HG03521 (cell line): ENCODE measurements at regions not wholly inside any gene's neighbourhood (a gene's known extent, or its start where the extent isn't known, plus 50 kb on each side); places are given as distances from the start of the nearest gene placed in this dataset.

ENCODE experiments used
- ATAC-seq: cut with Tn5 transposase; IDR thresholded peaks from one replicate; pipeline ENCODE4 v1.9.1; 2021; ENCODE audit warnings: mild to moderate bottlenecking, moderate library complexity; ENCODE audit not compliant: unreplicated experiment

DNA sequence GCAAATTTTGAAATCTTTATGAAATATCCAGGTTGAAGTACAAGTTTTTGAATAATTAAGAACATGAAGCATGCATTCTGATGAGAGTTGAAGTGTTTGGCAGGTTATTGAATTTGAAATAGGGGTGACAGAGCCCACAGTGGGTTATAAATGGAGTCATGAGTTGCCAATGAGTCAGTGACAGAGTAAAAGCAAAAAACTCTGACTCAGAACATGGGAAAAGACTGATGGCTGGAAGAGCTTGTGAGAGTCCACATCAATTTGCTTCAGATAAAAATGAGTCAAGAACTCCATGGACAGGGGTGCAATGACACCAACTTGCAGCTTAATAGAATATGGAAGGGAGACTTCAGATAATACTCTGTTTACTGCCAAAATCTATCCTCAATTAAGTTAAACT lies 105.3 kb downstream of the SLC6A15 start:
- ATAC-seq: no peak

DNA sequence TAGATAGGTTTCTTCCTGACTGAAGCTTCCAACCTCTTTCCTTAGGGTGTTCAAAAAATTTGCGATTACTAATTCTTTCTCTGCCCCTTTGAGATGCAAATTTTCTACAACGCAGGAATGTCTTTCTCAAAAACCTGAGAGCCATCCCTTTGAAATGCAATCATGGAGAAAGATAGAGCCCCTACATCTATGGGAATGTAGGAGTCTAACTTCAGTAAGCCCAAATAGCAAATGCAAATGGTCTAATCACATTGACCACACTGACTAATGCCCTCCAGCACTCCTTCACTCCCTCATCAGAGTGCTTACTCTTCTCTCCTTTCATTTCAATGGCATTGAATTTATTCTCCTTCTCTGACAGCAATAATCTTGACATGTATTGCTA lies 107.1 kb downstream of the SLC6A15 start:
- ATAC-seq: no peak

DNA sequence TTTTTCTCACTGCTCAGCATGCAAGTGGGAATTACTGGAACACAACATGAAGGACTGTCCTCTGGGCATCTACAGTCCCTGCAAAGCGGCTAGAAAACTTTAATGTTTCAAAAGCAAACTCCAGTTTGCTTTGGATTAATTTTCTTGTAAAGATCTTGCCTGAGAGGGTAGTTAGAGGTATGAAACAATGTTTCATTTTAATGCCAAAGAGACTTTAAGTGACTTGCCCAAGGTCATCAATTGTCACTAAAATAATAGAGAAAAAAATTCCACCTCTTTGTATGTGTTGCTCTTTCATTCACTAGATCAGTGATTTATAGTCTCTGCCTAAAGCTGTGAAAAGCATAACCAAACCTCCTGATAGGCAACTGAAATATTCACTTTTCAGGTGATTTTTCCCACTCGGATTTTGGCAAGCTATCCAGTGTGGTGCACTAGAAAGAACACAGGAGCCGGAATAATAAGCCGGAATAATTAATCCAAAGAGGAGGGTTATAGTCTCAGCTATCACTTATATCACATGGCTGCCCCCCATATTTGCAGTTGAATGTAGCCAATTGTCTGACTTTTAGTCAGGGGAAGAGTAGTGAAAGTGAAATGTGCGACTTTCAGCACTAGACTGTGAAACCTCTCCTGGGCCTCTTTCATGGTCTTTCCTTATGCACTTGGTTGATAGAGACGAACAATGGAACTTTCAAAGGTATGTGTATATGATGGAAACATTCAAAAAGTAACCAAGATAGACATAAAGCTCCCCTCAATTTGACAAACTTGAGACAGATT lies 107.7 kb downstream of the SLC6A15 start:
- no peak for ATAC-seq

DNA sequence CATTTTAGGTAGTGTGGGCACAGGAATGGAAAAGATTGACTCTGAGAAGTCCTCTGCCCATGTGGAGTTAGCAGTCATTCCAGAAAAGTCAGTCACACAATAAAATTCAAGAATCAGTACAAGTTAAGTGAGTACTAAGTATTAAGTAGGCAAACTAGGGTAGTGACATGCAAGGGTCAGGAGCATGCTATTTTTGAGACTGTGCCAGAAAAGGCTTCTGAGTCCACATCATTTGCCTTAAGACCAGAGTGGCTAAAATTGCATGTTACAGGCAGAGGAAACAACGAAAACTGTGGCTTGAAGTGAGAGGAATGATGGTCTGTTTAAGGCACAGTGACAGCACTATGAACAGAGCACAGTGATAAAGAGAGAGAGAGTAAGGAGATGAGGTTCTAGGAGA lies 108.9 kb downstream of the SLC6A15 start:
- ATAC-seq: no peak

DNA sequence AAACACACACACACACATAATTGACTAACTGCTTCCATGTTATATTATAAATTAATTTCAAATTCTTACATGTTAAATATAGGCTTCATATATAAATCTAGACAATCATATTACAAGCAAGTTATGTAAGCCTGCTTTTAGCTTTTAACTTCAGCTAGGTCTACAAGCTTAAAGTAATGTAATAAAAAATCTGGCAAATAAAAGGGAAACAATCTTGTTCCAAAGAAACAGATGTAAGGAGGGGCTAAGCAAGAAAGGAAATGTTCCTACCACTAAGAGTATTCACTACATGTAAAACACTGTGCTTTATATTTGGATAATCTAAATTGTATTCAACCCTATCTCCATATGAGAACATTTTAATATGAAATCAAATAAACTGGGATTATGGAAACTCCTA lies 110.4 kb downstream of the SLC6A15 start:
- no peak for ATAC-seq

DNA sequence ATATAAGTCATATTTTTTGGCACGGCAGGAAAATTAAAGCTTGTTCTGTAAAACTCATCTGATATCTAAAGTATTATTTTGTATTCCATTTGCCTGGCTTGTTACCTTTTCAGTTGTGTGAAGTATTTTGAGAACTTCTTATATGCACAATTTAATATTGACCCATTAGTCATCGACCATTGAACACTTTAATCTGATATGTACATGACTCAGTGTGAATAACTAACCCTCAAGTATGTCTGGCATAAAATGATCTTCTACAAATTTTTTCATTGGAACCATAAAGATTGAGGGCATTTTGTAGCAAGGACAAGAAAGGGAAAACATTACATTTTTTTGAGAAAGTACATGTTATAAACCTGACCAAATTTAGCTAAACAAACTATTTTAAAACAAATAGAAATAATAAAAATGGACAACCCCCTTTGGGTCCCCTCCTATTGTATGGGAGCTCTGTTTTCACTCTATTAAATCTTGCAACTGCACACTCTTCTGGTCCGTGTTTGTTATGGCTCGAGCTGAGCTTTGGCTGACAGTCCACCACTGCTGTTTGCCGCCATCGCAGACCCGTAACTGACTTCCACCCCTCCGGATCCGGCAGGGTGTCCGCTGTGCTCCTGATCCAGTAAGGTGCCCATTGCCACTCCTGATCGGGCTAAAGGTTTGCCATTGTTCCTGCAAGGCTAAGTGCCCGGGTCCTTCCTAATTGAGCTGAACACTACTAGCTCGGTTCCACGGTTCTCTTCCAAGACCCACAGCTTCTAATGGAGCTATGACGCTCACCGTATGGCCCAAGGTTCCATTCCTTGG lies 118.8 kb downstream of the SLC6A15 start:
- ATAC-seq: no peak

DNA sequence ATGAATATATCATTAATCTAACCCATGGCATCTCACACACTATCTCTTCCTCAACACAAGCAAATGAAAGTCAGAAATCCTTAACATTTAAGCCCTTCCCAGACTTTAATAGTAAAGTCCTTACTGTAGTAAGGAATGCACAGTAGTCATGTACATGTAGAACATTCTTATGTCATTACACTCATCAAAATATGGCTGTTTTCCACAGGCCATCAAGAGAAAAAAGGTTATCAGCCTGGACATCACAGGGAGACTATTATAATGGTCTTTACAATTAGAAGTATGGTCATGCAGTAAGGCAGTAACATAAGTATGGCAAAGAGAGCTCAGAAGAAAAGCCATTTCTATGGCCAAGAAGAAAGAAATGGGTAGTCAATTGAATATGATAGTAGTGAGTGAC lies 121.2 kb downstream of the SLC6A15 start:
- no peak for ATAC-seq

DNA sequence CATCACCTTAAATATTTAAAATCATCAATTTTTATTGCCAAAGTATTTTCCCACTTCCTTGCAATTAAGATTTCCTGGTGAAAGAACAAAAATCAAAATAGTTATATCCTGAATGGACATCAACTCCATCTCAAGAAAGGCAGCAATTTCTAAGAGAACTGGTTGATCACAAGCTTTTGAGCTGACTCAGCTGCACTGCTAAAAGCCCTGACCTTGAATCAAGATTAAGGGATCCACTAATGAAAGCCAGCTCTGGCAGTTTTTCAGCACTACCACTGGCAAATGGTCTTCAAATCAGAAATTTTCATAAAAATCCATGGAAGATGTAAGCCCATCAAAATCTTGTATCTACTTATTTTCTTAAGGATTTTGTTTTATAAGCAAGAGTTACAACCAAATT lies 123.4 kb downstream of the SLC6A15 start:
- ATAC-seq: no peak

DNA sequence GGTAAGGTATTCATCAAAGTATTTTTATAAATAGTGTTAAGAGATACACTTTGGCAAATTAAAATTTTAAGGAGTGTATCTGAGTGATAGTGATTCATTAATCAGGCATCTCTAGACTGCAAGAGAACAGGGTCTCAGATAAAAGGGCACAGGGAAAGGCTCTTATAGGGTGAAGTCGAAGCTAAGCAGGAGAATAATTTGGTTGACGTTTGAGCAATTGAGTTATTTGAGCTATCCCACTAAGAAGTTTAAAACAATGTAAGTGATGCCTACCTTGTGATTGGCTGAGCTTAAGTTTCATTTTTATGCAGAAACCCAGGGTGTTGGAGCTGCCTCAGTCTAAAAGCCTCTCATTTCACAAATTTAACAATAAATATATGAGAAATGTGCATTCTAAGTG lies 125.3 kb downstream of the SLC6A15 start:
- no peak for ATAC-seq

DNA sequence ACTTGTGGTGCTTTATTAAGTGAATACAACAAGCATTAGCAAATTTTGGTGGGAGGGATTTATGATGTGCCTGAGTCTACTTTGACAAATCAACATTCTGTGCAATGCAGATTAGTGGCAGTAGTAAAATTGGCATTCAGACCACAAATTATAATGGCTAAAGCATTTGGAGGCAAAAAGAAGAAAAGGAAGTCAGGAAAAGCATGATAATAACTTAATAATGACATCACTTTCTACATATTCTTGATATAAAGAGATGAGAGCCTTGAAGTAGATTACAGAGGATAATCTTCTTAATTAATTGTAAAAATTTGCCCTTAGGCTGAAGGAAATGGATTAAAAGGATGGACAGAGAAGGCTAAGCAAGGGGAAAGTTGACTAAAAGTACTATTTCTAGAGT lies 126.0 kb downstream of the SLC6A15 start:
- ATAC-seq: no peak

DNA sequence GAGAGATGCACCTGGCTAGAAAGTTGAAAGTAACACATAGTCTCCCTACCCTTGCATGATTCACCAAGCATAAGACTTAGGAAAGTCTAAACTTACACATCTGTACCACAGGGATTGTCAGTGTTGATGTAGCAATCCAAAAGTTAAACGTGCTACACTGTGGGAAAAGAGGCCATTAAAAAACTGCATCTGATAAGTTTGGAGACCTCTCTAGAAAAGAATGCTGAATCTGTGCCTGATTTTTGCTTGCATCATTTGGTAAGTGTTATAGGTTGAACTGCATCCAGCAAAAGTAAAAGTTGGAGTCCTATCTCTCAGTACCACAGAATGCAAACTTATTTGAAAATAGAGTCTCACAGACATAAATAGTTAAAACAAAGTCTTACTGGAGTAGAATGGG lies 126.6 kb downstream of the SLC6A15 start:
- ATAC-seq: no peak

DNA sequence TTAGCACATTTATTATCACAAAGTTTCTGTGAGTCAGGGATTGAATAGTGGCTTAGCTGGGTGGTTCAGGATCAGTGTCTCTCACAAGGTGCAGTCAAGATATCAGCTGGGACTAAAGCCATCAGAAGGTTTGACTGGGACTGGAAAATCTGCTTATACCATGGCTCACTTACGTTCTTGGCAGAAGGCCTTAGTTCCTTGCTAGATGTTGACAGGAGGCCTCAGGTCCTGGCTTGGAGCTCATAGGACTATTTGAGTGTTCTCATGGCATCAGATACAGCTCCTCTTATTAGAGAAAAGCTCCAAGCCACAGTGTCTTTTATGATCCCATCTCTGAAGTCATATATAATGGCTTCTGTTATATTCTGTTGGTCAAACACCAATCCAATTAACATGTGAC lies 127.3 kb downstream of the SLC6A15 start:
- no peak for ATAC-seq

DNA sequence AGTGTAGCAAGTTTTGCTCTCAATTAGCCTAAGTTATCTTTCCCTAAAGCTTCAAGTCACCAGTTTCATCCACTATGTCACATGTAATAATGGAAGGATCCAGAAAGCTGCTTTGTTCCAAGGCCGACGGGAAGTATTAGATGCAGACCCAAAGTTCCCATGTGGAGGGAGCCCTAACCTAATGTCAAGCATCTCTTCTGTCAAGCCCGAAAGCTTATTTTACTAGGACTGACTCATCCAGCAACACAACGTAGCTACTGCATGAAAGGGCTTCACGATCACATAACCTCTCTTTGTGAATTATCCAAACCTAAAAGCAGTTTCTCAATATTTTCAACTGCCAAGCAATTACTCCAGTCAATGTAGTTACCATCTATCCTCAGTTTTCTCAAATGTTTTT lies 133.4 kb downstream of the SLC6A15 start:
- no peak for ATAC-seq

DNA sequence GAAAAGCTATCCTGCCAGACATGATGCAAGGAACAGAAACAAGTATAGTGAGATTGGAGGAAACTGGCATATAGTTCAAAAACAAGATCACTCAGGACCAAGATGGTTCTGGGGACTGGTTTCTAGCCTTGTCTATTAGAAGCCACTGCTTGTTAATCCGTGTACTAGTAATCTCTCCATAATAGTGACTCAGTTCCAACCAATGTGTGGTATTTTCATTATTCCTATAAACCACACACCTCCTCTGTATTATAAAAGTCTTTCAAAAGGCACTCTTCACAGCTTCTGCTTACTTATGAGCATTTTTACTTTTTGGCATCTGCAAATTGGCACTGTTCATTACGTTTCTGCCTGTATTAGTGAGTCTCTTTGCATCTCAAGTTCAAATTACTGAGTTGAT lies 140.3 kb downstream of the SLC6A15 start:
- ATAC-seq: no peak

DNA sequence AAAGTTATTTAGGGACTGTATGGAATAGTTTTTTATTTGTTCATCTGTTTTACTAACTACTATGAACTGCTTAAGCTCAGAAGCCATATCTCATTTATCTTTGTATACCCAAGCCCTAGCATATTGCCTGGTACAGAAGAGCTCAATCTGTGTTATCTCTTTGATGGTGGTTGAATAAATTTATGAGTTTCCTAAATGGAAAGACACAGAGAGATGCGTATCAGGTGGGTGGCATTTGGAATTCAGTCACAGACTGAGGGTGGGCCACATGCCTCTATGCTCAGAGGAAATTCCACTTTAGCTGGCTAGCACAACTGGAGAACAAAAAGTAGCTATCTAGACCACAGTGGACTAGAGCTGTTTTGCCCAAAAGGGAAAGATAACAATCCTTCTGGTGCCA lies 145.5 kb downstream of the SLC6A15 start:
- no peak for ATAC-seq

DNA sequence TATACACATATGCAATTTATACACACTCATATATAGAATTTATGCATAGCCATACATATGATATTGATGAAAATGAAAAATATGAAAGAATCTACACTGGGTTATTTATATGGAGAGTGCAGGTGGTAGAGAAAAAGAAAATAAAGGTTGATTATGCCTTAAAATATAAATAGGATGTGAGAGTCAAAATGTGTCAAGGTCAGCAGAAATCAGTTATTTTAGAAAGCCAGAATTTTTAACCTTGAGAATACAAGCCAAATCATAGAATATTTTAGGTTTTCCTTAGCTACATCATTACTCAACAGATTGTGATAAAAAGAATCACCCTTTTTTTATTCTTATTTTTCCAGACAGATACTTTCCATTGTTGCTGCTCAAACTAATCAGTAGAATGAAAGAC lies 146.2 kb downstream of the SLC6A15 start:
- no peak for ATAC-seq

DNA sequence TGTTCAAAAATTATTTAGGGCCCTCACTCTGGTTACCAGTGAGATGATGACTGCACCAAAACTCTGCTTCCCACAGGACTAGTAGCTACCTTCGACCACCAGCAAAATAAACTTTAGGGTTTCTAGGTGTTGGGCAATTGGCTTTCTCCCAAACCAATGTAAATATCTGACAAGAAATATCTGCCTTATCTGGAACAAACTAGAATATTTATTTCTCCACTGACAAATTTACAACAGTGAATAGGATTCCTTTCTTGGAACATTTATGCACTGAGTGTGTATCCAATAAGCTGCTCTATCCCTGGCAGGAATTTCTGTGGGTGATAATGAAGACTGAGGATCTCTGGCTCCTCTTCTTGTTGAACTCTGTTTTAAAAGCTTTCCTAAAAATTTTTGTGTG lies 148.6 kb downstream of the SLC6A15 start:
- no peak for ATAC-seq

DNA sequence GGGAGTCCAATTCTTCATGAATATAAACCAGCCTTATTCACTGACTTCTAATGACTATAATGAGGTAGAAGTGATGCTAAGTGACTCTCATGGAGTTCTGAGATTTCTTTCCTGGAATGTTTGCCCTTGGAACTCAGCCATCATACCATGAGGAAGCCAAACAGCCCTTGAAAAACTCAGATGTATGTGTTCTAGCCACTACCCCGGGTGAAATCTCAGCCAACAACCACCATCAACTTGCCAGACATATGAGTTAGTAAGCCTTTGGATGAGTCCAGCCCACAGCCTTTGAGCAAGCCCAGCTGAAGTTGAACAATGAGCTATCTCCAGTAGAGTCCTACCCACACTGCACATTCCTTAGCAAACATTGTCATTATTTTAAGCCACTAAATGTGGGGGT lies 149.5 kb downstream of the SLC6A15 start:
- ATAC-seq: no peak

DNA sequence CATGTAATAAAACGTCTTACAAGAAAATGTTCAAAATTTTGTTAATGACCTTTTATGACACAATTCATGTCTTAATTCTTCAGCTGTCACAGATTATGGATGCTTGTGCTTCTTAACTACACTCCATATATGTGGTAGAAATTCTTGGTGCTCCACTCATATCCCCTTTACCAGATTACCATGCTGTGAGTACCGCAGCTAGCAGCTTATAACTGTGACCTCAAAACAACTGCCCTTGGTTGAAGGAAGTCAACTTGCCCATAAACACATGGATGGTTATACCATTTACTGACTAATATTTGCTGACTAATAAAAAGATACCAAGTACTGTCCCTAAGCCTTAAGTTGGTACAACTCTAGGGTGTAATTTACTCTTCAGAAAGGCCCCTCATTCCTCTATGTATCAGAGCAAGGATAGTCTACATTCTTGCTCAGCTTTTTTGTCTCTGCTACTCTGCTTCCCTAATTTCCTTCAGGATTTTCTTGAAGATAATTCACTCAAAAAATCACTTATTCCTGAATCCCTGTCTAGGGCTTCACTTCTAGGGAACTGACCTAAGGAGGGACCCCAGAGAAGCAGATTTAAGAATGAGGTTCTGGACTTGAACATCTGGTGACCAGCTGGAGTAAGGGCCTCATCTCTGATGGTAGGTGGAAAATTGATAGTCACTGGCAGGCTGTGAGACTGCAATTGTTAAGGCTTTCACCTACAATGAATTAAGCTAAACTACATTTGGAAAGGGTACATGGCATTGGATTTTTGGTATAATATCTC lies 152.3 kb downstream of the SLC6A15 start:
- no peak for ATAC-seq

DNA sequence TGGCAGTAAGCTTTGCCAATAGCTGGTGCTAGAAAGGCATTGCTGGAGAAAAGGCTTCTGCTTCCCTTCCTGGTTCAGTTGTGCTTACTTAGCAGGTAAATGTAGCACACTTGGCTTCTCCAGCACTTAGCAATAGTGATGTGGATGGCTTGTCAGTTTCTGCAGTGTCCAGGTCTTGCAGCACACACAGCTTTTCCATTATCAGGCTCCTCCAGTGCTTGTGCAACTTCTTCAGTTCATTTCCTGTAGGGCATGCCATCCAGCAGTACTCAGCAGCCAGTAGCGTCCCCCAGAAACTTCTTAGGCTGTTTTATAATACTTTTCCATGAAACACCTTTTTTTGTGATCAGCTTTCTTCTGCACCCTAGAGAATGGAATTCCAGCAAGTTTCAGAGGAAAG lies 154.6 kb downstream of the SLC6A15 start:
- ATAC-seq: no peak

DNA sequence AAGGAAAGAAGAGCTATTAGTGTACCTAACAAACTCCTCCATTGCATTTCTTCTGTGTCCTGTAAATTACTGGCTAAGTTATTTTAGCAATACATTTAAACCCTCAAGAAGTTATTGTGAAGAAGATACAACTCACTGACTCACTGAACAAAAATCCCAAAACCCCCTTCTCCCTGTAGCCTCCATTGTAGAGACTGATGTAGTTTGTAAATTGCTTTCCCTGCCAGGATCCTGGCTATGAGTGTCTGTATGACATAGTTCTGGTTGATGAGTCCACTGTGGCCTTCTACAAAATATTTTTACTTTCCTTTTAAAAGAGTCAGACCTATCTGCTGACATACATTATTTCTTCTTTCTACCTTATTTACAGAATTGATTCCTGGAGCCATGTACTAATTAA lies 155.6 kb downstream of the SLC6A15 start:
- ATAC-seq: no peak

DNA sequence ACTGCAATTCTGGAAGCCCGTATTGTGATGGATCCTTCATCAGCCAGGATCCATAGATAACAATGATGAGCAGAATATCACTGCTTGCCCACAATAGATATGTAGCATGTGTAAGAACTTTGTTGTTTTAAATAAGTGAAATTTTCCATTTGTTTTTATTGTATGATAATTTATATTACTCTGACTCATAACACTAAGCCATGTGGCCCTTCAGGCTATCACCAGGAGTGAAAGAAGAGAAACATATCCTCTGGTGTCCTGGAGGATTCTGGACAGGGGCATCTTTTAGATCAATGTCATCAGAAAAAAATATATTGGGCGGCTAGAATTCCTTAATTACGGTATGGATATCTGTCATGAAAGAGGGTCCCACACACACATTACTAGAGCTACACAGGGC lies 167.5 kb downstream of the SLC6A15 start:
- no peak for ATAC-seq
